Stimulated activated CD4-positive, alpha-beta T cell treated with anti-CD3 and anti-CD28 coated beads, Interleukin-1b, Interleukin-23, amount 100 ng/mL, for 24 hours (primary cell): ENCODE measurements at regions not wholly inside any gene's neighbourhood (a gene's known extent, or its start where the extent isn't known, plus 50 kb on each side); places are given as distances from the start of the nearest gene placed in this dataset.

Experiments used
- DNase-seq, 4 experiments: peaks; one replicate each; pipeline ENCODE4 v3.0.0-alpha.2; 2020; ENCODE audit warnings: low read depth in 4 of 4, low spot score in 1 of 4

- no peak for DNase-seq
Observed at GRCh38 chr15:100781961-100782530, 97.6 kb upstream of the ALDH1A3 start.

DNA sequence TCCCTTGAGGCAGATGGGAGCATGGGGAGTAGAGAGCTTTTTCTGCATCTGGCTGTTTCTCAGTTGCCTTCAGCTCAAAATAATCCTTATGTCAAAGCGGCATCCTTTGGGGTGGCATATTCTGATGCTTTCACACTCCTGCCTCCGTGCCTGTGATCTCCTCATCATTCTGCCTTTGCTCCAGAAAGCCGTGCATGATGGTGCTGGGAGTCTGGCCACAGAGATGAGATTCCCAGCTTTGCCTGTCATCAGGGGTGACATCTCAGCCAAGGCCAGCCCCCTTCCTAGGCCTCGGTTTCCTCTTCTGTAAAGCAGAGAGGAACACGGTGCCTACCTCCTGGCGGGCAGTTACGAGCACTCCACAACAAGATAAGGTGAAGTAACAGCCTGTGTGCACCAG is 96.3 kb upstream of the ALDH1A3 start:
- DNase-seq, result no peak

DNA sequence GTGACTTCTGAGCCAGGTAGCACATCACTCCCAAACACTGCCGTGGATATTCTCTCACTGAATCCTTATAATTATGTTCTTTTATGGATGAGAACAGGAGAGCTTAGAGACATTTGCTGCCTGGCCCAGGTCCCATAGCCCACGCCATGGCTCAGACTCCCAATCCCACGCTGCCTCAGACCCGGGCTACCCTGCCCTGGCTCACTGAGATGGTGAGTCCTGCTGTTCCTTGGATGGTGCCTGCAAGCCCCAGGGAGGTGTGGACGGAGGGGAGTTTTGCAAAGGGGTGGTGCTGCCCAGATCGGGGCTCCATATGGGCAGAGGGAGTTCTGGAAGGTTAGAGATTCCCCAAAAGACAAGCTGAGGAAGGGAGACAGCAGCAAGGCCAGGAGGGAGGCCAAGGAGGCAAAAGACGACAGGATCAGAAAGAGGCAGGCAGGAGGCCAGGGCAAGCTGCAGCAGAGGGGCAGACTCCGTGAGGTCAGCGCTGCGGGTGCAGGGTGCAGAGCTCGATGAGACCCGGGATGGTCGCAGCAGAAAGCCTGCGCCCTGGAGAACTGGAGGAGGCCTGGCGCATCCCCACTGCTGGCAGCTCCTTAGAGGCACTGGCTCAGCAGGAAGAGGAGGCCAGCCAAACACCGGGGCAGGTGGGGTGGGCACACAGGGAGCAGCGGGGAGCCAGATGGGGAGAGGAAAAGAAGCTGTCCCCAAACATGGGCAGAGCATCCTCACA is 95.7 kb upstream of the ALDH1A3 start:
- no peak for DNase-seq

- DNase-seq, result no peak
Observed at GRCh38 chr15:100784493-100785180, 95.0 kb upstream of the ALDH1A3 start.

GRCh38 chr15:100785181-100786138 is 94.2 kb upstream of the ALDH1A3 start:
- no peak for DNase-seq

DNA sequence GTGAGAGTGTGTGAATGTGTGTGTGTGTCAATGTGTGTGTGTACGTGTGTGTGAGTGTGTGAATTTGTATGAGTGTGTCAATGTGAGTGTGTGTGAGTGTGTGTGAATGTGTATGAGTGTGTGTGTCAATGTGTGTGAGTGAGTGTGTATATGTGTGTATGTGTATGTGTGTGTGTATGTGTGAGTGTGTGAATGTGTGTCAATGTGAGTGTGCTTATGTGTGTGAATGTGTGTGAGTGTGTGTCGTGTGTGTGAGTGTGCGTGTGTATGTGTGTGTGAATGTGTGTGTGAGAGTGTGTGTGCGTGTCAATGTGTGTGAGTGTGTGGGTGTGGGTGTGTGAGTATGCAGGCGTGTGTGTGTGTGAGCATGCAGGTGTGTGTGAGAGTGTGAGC is 93.5 kb upstream of the ALDH1A3 start:
- DNase-seq, result no peak

DNA sequence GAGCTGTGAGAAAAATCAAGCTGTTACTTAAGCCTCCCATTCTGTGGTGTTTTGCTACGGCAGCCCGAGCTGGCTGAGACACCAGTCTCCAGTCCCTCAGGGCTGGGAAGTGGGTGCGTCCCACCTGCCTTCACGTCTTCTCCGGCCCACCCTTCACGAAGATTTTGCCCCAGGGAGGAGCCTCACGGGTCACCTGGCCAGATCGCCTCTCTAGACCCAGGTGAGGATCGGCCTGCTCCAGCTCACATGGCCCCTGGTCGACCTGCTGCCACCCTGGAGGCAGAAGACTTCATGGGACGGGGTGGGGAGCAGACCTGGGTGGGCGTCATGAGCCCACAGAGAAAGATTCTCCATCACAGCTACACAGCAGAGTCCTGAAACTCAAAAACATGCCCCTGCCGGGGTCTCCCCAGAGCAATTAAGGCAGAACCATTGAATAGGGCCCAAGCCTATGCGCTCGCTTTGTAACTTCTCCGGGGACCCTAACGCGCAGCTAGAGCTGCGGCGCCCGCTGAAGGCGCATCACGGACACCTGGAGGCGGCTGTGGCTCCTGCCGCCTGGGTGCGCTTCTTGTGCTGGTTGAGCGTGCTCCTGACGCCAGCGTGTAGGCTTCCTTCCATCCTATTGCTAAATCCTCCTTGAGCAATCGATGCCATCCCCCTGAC is 92.6 kb upstream of the ALDH1A3 start:
- no peak for DNase-seq

DNA sequence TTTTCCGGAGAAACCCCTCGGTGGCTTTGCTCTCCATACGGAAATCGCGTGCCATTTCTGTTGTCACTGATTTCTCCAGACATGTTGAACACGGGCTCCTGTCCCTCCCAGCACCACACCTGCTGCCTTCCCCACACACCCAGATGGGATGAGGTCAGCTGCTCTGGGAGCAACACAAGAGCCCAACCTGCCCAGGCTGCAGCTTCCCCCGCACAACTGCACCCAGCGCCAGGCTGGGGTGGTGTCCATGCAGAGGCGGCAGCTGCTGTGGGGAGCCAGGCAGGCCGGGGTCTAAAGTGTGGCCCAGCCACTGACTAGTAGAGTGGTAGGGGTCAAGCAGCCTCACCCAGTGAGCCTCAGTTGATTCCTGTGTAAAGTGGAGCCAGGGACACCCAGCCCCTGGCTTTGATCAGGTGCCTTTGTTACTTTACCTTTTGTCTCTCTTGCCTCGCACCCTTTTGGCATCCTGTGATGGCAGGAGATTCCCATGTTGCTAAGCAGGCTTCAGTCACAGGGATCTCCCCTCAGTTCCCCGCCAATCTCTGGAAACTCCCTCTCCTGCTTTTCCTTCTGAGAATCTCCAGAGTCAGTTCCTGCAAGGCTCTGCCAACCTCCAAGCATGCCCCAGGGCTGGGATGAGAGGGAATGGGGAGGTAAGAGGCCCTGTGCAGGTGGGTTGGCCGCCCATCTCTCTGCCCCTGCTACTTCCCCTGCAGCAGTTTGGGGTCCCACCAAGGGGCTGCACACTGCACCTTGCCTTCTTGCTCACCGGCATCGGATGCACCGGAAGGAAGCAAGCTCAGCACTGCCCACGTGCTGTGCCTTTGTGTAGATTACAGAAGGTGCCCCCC is 91.8 kb upstream of the ALDH1A3 start:
- no peak for DNase-seq

DNA sequence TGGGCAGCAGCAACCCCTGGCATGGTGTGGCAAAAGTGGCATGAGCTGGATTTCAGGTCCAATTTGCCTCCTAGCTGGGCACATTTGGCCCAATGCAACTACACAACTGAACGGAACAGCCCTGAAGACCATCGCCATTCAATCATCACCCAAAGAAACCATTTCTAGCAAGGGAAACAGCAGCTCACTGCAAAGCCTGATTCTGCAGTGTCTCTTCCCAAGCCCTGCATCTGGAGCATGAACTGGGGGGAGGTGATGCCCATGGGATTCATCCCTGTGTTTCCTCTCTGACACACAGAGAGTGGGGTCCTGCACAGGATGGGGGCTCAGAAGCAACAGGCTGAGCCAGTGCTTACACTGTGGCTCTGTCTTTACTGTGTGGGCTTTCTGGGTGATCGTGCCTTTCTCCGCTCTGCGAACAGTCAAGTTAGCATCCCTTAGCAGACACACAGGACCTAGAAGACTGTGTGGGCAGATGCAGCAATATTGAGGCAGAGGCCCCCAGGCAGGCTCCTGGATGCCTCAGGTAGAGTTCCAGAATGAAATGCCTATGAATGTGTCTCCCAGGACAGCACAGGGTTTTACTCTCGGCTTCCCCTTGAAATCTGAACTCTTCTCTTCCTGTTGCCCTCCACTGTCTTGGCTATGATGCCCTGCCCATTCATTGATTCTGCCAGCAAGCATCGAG is 91.1 kb upstream of the ALDH1A3 start:
- no peak for DNase-seq

DNA sequence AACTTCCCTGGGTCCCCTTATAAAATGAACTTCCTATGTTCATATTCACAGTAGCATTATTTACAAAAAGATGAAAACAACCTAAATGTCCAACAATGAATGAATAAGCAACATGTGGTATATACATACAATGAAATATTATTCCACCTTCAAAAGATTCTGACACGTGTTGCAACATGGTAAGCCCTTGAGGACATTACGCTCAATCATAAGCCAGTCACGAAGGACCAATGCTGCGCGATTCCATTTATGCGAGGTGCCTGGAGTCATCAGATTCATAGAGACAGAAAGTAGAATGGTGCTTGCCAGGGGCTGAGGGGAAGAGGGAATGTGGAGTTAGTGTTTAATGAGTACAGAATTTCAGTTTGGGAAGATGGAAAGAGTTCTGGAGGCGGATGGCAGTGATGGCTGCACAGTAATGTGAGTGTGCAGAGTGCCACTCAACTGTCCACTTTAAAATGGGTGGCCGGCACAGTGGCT is 88.8 kb upstream of the ALDH1A3 start:
- no peak for DNase-seq

- no peak for DNase-seq
Observed at GRCh38 chr15:100794008-100794407, 85.6 kb upstream of the ALDH1A3 start.

DNA sequence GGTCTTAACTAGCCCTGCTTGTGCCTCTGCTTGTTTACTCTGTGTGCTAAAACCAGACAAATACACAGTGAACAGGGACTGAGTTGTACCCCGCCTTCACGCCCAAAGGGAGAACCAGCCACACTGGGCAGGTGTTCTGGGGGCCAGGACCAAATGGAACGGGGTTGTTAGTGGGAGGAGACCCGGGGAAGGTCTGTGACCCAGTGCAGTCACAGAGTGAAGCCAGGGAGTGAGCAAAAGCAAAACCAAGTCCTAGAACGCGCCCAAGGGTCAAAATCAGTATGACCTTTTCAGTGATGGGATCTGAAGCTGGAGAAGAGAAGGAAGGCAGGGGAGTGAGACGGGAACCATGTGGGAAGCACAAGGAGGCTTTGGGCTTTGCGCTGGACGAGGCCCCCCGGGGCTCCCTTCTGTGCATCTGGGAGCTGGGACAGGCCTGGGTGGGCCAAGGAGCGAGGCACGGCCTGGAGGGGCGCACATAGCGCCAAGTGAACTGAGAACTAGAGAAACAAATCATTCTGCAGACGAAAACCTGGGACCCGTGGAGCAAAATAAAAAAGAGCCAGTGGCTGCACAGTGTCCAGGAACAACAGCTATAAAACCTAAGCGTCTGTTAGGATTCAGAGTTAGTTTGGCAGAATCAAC is 78.3 kb upstream of the ALDH1A3 start:
- no peak for DNase-seq

GRCh38 chr15:100802421-100803170 is 77.0 kb upstream of the ALDH1A3 start:
- no peak for DNase-seq

DNA sequence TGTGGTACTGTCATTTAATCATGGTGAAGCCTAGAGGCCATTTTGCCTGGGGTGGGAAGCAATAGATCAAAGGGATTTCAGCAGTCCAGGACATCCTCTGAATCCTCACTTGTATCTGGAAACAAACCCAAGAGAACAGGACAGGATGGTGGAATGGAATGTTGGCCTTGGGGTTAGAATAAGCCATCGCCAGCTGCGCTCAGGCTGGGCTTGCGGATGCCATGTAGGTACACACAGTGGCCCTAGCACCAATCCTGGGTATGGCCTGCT is 76.5 kb upstream of the ALDH1A3 start:
- no peak for DNase-seq

GRCh38 chr15:100806157-100806556 is 73.5 kb upstream of the ALDH1A3 start:
- DNase-seq, result no peak

DNA sequence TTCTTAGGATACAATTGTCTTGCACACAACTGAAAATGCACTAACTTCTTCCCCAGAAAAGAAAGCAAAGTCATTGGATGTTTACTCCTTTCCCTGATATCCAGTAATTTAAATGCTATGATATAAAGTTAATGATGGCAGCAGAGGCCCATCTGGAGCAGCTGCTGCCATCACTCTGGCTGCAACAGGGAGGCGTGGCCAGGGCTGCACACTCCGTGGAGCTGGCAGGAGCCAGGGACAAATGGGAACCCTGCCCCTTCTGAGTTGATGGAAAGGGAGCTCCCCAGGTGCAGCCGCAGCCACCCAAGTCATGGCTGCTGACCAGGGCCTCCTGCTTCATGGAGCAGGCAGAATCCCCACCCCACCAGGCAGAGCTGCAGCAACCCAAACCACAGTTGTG is 72.6 kb upstream of the ALDH1A3 start:
- no peak for DNase-seq

- DNase-seq, result no peak
Observed at GRCh38 chr15:100808691-100809090, 70.9 kb upstream of the ALDH1A3 start.

DNA sequence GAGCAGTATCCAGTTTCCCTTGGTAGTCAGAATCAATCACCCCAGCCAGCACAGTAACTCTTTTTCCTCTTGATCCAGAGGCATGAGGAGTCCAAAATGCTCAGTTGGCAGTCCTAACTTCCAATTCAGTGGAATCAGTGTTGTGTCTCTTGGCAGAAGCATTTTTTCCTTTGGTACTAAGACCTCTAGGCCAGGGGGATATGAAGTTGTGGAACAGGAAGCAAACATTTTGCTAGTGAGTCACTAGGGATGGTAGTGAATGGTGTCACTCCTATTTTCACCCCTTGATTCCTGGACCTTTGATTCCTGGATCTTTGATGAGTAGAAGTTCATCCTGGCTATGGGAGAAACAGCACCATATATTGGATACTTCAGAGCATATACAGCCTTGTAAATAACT is 70.5 kb upstream of the ALDH1A3 start:
- DNase-seq, result no peak
